ENCODE measurements at regions not wholly inside any gene's neighbourhood (a gene's known extent, or its start where the extent isn't known, plus 50 kb on each side); places are given as distances from the start of the nearest gene placed in this dataset.
A peak's percentile ranks its signal among the peaks of the same experiment; 100 is the strongest.
"Not testable (repeated sequence)": the region's sequence is repeated elsewhere in the genome, so short reads cannot be mapped to it uniquely, and the experiment has no call there.

- no peak for DNase-seq (ENCODE audit: low read depth, low spot score)
- no peak overlapping the region for H3K4me3 ChIP-seq (ENCODE audit: low read length)
Measured at GRCh38 chr5:152188251-152188650, 216.8 kb downstream of the NMUR2 start.

- no peak for DNase-seq (ENCODE audit: low read depth, low spot score)
- no peak overlapping the region for H3K4me3 ChIP-seq (ENCODE audit: low read length)
Measured at GRCh38 chr5:152187668-152188067, 217.4 kb downstream of the NMUR2 start.

DNA sequence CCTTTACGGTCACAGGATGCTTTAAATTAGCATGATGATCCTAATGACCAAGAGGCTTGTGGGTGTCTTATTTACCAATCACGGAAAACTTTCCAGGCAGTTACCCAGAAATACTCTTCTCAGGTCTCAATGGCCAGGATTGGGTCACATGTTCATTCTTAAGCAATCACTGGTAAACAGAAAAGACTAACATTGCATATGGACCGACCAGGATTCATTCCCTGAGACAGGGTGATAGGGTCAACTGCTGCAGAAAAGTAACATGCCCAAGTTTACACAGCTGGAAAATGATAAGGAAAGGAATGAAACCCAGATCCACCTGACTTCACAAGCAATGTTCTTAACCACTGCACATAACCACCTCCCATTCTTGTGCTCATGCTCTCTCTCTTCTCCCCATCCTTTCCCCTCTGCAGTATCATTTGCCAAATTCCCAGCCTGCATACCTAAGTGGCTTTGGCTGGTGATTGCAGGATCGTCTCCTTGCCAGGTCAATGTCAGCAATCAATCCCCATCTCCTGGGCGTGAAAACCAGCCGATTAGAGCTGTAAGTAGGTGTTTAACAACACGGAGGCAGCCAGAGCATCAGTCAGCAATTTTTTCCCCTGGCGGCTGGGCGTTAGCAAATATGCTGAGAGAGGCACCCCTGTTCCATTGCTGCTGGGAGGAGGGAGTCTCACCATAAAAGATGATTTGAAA is 219.4 kb downstream of the NMUR2 start:
- DNase-seq (ENCODE audit: low read depth, low spot score) = no peak
- no peak overlapping the region for H3K4me3 ChIP-seq (ENCODE audit: low read length)

- no peak overlapping the region for H3K4me3 ChIP-seq (ENCODE audit: low read length)
- DNase-seq (ENCODE audit: low read depth, low spot score) = no peak
Measured at GRCh38 chr5:152184266-152184665, 220.8 kb downstream of the NMUR2 start.

GRCh38 chr5:152181461-152181860 is 223.6 kb downstream of the NMUR2 start:
- no peak overlapping the region for H3K4me3 ChIP-seq (ENCODE audit: low read length)
- no peak for DNase-seq (ENCODE audit: low read depth, low spot score)

DNA sequence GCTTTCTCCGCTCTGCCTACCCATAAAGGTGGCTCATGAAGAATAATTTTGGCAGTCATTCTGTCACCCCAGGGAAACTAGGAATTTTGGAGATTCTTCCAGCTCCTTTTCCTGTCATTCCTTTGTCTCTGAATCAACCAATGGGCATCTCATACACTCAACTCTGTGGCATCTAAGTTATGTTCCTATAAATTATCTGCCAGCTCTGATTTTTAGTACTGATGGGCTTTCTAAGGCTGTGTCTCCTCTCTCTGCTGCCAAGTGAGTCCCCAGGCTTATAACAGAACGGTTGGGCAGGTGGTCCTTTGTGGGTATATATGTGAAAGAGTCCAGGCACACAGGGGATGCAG is 226.8 kb downstream of the NMUR2 start:
- DNase-seq (ENCODE audit: low read depth, low spot score) = no peak
- H3K4me3 ChIP-seq (ENCODE audit: low read length) = no peak overlapping the region

DNA sequence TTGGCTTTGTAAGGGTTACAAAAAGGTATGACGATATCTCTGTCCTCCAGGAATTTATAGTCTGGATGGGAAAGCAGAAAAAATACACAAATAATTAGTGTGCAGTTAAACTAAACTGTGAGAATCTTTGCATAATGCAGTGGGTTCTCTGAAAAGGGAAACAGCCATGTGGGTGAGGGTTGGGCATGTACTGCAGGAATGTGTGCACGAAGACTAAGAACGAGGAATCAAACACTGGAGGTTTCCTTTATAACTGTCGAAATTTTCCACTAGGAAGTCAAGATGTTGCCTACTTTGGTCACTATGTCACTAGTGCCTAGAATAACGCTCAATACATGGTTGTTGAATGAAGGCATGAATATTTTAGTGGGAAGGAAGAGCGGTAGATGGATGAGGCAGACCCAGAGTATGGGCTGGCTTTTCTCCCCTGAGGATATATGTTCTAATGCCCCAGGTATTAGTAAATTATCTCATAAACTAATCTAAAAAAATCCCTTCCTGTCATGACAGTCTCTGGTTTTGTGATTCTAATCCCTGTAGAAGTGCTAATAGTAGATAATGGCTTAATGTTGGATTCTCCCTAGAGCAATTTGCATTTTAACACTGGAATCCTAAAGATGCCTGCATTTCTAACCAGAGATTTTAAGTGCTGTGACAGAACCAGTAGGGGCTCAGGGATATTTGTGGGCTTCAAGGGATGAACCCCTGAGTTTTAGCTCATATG is 227.3 kb downstream of the NMUR2 start:
- H3K4me3 ChIP-seq (ENCODE audit: low read length) = no peak overlapping the region
- no peak for DNase-seq (ENCODE audit: low read depth, low spot score)

DNA sequence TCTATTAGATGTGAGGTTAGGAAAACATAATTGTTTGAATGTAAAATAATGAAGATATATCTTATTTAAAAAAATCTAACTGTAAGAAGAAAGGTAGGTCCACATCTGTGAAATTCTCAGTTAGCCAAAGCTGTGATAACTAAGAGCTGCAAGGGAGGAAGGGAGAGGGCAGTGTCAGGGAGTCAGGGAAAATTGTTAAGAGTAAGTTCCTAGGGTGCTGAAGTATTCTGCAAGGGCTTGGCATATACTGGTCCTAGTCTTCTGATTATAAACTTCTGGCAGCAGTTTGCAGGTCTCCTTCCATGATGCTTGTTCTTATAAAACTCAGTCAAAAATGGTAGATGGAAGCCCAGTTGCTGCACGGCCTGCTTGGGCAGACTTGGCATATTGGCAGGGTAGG is 233.2 kb downstream of the NMUR2 start:
- no peak overlapping the region for H3K4me3 ChIP-seq (ENCODE audit: low read length)
- DNase-seq (ENCODE audit: low read depth, low spot score) = no peak

GRCh38 chr5:152170350-152170749 is 234.7 kb downstream of the NMUR2 start:
- no peak for DNase-seq (ENCODE audit: low read depth, low spot score)
- H3K4me3 ChIP-seq (ENCODE audit: low read length) = no peak overlapping the region

DNA sequence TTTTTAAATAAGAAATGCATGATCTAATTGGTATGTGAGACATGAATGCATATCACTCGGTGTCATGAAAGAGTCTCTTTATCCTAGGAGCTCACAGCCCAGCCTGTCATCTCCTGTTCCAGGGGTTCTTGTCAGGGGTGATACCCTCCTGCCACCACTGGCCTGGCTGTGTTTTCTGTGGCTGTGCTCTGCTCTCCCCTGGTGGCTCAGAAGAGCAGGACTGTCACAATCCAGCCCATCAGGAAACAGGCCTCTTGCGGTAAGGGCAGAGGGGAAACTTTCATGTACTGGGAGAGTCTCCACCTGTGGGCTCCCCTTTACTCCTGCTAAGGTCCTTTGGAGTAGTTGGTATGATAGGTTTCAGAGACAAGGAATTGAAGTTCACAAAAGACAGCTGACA is 240.2 kb upstream of the GLRA1 start:
- H3K4me3 ChIP-seq (ENCODE audit: low read length) = no peak overlapping the region
- no peak for DNase-seq (ENCODE audit: low read depth, low spot score)

- DNase-seq (ENCODE audit: low read depth, low spot score); H3K4me3 ChIP-seq (ENCODE audit: low read length): not testable (repeated sequence)
Measured at GRCh38 chr5:152159894-152160293, 235.2 kb upstream of the GLRA1 start.

DNA sequence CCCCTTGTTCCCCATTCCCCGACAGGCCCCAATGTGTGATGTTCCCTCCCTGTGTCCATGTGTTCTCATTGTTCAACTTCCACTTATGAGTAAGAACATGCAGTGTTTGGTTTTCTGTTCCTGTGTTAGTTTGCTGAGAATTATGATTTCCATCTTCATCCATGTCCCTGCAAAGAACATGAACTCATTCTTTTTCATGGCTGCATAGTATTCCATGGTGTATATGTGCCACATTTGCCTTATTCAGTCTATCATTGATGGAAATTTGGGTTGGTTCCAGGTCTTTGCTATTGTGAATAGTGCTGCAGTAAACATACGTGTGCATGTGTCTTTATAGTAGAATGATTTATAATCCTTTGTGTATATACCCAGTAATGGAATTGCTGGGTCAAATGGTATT is 229.8 kb upstream of the GLRA1 start:
- H3K4me3 ChIP-seq (ENCODE audit: low read length); DNase-seq (ENCODE audit: low read depth, low spot score): not testable (repeated sequence)

DNA sequence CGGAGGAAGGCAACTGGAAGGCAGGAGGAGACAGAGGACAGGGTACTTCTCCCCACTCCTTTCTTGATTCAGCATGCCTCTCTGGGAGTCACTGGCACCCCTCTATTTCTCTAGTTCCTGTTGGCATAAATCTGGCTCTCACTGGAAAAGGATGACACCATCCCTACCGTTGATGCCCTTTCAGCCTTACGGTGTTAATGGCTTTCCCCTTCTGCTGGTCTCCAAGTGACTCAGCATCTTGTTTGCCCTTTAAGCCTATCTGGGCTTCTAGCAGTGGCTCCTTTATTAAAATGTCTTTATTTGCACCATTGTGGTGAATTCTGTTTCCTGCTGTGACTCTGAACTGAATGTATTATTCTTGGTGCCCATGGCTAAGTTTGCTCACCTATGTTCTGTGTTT is 227.3 kb upstream of the GLRA1 start:
- DNase-seq (ENCODE audit: low read depth, low spot score) = no peak

GRCh38 chr5:152151113-152151512 is 226.5 kb upstream of the GLRA1 start:
- DNase-seq (ENCODE audit: low read depth, low spot score) = no peak
- H3K4me3 ChIP-seq (ENCODE audit: low read length) = no peak overlapping the region

More for the DNA sequence above, 227.3 kb upstream of the GLRA1 start:
- no peak overlapping the region for H3K4me3 ChIP-seq (ENCODE audit: low read length)

- H3K4me3 ChIP-seq (ENCODE audit: low read length) = no peak overlapping the region
- no peak for DNase-seq (ENCODE audit: low read depth, low spot score)
Measured at GRCh38 chr5:152147286-152147685, 222.6 kb upstream of the GLRA1 start.

DNA sequence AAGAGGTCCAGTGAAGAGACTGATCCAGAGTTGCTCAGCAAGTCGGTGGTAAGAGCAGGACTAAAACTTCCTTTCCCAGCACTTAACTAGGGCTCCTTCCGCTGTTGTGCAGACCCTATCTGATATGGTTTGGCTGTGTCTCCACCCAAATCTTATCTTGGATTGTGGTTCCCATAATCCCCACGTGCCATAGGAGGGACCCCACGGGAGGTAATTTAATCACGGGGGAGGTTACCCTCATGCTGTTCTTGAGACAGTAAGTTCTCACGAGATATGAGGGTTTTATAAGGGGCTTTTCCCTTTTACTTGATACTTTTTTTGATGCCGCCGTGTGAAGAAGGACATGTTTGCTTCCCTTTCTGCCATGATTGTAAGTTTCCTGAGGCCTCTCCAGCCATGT is 221.9 kb upstream of the GLRA1 start:
- no peak overlapping the region for H3K4me3 ChIP-seq (ENCODE audit: low read length)
- DNase-seq (ENCODE audit: low read depth, low spot score) = no peak

DNA sequence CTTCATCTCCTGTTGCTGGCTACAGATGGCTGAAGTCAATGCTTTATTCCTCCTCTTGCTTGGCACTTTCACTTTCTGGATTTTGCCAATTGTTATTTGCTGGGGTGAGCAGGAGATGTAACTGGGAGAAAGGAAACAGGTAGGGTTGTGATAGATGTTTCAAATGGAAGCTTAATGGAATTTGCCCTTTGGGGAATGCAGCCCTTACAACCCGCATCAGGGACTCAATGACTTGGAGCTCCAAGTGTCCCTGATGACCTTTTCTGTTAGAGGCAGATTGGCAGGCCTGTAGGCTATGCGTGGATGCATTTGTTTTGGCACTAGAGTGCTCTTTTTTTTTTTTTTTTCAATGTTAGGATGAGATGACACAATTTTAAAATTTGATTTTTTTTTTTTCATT is 219.9 kb upstream of the GLRA1 start:
- no peak for DNase-seq (ENCODE audit: low read depth, low spot score)
- H3K4me3 ChIP-seq (ENCODE audit: low read length) = no peak overlapping the region

DNA sequence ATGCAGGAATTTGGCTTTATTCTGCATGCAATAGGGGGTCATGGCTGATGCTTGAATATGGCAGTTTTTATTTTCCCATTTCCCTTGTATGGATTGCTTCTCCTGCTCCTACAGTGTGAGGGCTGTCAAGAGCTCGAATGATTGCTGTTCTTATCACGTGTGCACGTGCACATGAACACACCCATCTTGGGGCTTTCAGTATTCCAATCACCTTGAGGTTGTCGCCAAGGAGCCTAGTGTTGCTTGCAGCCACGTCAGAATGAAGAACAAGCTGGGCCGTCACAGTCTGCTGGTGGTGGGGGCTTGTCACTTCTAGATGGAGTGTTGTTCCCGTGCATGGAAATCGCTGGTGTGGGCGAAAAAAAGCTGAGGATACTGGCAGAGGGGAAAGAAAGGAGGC is 219.4 kb upstream of the GLRA1 start:
- no peak for DNase-seq (ENCODE audit: low read depth, low spot score)
- H3K4me3 ChIP-seq (ENCODE audit: low read length) = no peak overlapping the region

DNA sequence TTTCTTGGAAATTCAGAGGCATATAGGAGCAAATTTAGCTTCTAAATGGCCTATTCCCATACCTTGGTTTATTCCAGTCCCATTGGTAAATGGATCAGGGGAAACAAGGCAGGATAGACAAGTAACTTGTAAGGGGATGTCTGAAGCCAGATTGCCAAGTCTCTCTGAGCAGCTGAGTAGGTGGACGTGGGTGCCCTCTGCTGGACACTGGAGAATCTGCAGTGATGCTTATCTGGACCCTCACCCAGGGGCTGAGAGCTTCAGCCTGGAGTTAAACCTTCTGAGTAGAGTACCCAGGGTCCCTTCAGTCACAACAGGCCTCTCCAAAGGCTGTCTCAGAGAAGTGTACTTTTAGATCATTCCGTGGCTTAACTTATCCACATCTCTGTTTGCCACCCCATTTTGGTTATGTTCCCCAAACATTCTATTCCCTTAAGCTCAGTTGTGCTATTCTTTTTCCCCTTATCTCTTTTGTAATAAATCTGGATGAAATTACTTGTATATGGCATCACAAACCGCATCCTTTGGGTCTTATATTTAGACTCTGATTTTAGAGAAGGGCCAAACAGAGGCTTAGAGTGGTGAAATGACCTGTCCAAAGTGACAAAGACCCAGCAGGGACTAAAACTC is 218.3 kb upstream of the GLRA1 start:
- DNase-seq (ENCODE audit: low read depth, low spot score) = peak; percentile 30
- H3K4me3 ChIP-seq (ENCODE audit: low read length) = no peak overlapping the region

DNA sequence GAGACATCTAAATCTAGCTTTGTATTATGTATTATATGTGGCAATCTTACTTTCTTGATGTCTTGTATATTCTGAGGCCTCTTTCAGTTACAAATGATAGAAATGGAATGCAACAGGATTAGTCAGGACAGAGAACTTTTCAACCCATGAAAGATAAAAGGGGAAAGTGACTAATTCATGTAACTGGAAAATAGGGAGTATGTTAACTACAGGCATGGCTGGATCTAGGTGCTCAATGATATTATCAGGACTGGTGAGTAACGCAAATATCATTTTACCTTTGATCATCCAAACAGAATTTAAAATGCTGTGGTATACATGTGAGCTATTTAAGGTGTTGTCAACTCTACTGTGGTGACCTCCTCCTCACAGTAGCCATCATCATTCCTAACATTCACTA is 215.7 kb upstream of the GLRA1 start:
- H3K4me3 ChIP-seq (ENCODE audit: low read length) = no peak overlapping the region
- no peak for DNase-seq (ENCODE audit: low read depth, low spot score)

- no peak for DNase-seq (ENCODE audit: low read depth, low spot score)
- H3K4me3 ChIP-seq (ENCODE audit: low read length) = no peak overlapping the region
Measured at GRCh38 chr5:152137063-152137462, 212.4 kb upstream of the GLRA1 start.
